ELF-1 (cell line): ENCODE measurements at regions not wholly inside any gene's neighbourhood (a gene's known extent, or its start where the extent isn't known, plus 50 kb on each side); places are given as distances from the start of the nearest gene placed in this dataset.

Experiments
- DNase-seq: peaks from one replicate; pipeline ENCODE4 v3.0.0-alpha.2; 2016; ENCODE audit warnings: low read depth, low spot score

DNA sequence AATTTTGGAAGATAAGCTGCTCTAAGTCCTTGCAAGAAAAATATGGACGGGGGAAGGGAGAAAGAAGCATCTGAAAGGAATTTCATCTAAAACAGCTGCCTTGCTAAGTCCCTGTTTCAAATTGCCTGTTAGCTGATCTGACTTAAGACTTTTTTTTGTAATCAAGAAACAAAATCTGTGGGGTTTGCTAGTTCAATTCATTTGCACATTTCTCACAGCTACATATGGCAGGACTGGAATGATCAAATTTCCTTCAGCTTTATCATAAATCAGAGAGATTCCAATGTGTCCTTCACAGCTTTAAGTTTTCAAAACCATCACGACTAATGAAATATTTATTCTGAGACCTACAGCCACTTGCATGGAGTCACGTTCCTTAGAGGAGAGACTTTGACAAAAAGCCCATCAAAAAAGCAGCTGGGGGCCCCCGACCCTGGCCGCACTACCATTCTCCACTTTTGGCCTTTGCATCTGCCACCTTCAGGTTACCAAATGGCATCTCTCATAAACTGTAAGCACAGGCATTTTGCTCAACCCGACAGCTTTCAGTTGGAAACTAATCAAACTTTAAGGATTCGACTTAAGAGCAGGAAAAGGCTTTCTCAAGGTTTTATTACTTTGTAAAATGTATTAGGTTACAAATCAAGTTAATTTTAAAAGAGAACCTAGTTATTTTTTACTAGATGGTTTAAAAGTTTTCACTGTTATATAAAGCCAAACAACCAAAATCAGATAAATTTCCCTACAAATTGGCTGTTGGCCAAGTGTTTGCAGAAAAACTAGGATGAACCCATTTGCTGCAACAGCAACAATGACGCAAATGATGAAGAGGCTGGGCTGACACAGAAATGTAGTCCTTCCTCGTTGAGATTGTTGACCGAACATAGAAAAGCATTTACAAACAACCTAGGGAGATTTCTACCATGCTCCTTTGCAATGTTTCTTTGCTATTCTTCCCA is 100.4 kb upstream of the RND3 start:
- no peak for DNase-seq

DNA sequence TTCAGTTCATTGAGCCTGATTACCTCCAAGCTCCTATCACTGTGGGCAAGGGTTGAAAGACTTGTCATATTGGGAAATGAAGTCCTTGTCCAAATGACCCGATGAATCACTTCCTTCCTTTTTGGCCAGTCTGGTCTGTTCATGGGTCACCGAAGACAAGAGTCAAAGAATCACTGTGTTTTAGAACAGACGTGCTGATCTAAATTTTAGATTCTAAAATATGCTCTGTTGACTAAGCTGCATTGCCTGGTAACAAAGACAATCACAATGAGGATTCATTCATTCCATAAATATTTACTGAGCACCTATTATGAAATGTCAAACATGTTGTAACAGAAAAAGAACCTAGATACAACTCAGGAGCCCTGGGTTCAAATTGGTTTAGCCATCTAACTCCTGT is 99.4 kb upstream of the RND3 start:
- DNase-seq, result no peak

GRCh38 chr2:150585221-150585971 is 97.9 kb upstream of the RND3 start:
- DNase-seq, result no peak

GRCh38 chr2:150584081-150584480 is 96.6 kb upstream of the RND3 start:
- DNase-seq, result no peak

GRCh38 chr2:150581717-150582472 is 94.4 kb upstream of the RND3 start:
- DNase-seq, result no peak

- no peak for DNase-seq
Measured at GRCh38 chr2:150578481-150578880, 91.0 kb upstream of the RND3 start.

- no peak for DNase-seq
Measured at GRCh38 chr2:150575861-150576260, 88.4 kb upstream of the RND3 start.

- DNase-seq, result no peak
Measured at GRCh38 chr2:150572961-150573395, 85.5 kb upstream of the RND3 start.

GRCh38 chr2:150572194-150572766 is 84.8 kb upstream of the RND3 start:
- DNase-seq, result no peak

- no peak for DNase-seq
Measured at GRCh38 chr2:150571121-150571520, 83.7 kb upstream of the RND3 start.

- no peak for DNase-seq
Measured at GRCh38 chr2:150570712-150571111, 83.2 kb upstream of the RND3 start.

DNA sequence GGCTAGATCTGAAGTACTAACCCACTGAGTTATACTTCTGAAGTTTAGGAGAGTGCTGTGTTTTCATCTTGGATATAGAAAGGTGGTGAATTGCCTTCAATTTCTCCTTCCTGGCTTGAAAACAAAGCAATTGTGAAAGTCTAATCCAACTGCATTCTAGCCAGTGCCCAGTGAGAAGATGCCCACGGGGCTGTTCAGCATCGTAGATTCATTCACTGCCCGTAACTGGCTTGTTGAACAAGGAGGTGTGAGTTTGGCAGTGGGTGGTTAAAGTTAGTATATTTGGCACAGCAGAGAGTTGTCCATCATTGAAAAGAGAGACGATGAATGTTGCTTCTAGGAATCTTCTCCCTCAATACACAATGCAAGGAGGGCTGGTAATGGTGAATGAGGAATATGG is 82.3 kb upstream of the RND3 start:
- no peak for DNase-seq

GRCh38 chr2:150567771-150568301 is 80.4 kb upstream of the RND3 start:
- no peak for DNase-seq

DNA sequence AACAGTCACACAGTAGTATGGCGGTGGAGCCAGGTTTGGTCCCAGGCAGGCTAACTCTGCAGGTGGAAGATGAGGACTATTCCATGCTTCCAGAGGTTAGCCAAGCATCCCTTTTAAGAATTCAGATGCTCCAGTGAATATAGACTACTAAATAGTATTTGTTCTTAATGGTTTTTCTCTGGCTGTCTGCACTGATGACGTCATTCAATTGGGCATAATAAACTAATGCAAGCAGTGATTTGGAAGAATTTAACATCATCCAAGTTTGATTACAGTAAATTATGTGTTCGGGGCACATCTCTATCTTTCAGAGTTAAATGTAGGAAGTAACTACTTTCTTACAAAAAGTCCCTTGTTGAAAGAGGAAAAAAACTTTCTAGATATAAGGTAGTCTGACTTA is 78.8 kb upstream of the RND3 start:
- no peak for DNase-seq

GRCh38 chr2:150561076-150561475 is 73.6 kb upstream of the RND3 start:
- DNase-seq, result no peak

DNA sequence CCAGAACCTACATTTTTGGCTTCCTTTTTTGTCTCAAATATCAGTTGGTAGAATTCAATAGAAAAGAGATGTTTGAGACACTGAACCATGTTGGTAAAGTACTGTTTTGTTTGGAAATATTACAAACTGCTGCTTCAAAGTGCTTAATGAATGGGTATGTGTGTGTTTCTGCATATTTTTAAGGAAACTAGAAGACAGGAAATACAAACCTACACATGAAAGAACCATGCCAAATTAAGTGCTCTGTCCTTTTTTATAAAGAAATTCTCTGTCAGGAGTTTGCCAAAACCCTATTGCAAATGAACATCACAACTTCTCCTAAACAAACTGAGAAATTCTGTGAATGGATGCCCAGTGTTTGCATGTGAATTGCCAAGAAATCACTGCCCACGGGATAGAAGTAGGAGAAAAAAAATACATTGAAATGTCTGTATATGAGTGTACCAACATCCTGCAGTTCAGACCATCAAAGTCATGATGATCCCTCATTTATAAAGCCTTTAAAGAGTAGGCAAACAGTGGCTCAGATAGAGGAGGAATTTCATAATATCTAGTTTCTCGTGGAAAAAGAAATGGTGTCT is 69.6 kb upstream of the RND3 start:
- no peak for DNase-seq

GRCh38 chr2:150555611-150556356 is 68.3 kb upstream of the RND3 start:
- no peak for DNase-seq

- DNase-seq, result no peak
Measured at GRCh38 chr2:150554046-150554445, 66.6 kb upstream of the RND3 start.

DNA sequence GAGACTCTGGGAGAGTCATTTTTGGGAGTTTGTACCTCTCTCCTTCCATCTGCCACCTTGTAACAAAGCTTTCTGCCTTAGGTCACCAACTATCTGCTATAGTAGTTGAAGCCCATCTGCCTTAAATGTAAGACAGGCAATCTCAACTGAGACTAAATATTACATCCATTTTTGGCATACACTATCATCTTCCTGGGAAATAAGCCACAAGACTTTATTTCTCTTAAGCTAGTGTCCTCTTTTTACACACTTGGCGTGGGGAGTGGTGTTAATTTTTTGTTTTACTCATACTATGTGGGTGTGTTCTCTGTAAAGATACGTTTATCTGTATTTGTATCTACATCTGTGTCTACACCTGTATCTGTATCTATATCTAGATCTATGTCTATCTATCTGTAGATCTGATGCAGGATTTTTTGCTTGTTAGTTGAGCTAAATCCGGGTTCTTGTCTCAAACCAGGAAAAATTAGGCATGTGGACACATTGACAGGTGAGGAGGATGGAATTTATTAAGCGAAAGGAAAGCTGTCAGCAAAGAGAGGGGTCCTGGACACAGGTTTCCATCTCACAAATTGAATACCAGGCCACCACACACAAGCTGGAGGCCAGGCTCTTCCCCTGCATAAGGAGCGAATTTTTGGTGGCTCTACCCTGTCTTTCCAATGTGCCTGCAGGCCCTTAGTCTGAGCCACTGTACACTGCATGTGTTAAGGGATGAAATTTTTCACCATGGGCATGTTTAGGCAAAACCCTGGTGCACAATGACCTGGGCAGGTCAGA is 64.8 kb upstream of the RND3 start:
- DNase-seq, result no peak

GRCh38 chr2:150549381-150549780 is 61.9 kb upstream of the RND3 start:
- DNase-seq, result no peak
